Heart left ventricle (tissue), 13 donors: ENCODE measurements at regions not wholly inside any gene's neighbourhood (a gene's known extent, or its start where the extent isn't known, plus 50 kb on each side); places are given as distances from the start of the nearest gene placed in this dataset.

Source experiments
- POLR2A ChIP-seq, 2 donors: fragments of 450-650 bp; IDR thresholded peaks; one replicate each; pipeline ENCODE4 v1.6.1; 2017; ENCODE audit warnings: antibody characterized with exemption in 2 of 2, mild to moderate bottlenecking in 2 of 2, moderate library complexity in 2 of 2
- TF ChIP-seq, protein P1 (sequence below), 12 donors: fragments of 200-600 bp; sonication (generic) in 4 of 12; IDR thresholded peaks; one replicate each; pipeline versions ENCODE4 v1.5.0 to v1.8.0; 2018 to 2022; ENCODE audit warnings: antibody characterized with exemption in 12 of 12, mild to moderate bottlenecking in 5 of 12
- donor health status: ischemic (EF 13 %, LVEDD 7.1; RV severe dilation, severe dysfunction).
- donor health status: DM: no; HTN: yes; CAD: no.
- donor health status: DM: no; HTN: no; CAD: no.
- donor health status: ischemic (EF 25% LVEDD 6.9; RV normal size, moderate dysfunction).
- donor health status: ischemic (EF 25% LVEDD 5.7; RV mildly dilated, moderate dysfunction).
- donor health status: ischemic (EF 35%, LVEDD 5.7; RV mildly dilated, moderate dysfunction).
- donor health status: nonischemic (EF 11% LVEDD 7.7; RV severe dilation, severe dysfunction).
- donor health status: DM: yes; HTN: yes; CAD: no.
- donor health status: PGD.
- donor health status: ischemic (EF 29% LVEDD 5.4; RV normal size, mild dysfunction).
- donor health status: nonischemic (EF 23%, LVEDD 6.1; RV moderate dilation, normal function).

DNA sequence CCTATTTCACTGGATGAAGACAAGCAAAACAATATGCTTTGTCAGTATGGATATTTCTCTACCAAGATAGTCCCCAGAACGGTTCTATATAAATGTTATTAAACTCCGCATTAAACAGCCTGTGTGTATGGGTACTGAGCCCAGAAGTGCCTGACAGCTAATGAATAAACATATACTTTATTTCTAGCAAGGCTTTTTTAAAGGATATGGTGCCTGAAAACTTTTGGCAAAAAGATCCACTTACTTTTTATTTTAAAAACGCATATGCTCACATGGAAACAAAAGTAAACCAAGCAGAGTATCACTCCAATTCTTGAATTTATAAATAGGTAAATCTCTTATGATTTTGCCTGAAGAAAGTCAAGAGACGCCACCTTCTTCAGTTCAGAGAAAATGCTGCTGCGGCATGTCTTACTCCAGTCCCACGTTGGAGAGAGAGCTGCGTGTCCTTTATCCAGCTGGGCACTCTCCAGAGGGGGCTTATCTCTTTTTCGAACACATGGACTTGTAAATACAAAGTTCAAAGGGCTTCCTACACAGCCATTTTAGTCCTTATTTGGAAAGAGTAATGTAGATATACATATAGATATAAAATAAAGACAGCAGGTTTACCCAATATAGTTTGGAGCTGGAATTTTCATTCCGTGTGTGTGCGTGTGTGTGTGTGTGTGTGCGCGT lies 264.2 kb downstream of the ADAMTS20 start:
- TF ChIP-seq POLR2A (IDR thresholded peaks at IDR 0.05): no peak
- TF ChIP-seq, protein P1, sequence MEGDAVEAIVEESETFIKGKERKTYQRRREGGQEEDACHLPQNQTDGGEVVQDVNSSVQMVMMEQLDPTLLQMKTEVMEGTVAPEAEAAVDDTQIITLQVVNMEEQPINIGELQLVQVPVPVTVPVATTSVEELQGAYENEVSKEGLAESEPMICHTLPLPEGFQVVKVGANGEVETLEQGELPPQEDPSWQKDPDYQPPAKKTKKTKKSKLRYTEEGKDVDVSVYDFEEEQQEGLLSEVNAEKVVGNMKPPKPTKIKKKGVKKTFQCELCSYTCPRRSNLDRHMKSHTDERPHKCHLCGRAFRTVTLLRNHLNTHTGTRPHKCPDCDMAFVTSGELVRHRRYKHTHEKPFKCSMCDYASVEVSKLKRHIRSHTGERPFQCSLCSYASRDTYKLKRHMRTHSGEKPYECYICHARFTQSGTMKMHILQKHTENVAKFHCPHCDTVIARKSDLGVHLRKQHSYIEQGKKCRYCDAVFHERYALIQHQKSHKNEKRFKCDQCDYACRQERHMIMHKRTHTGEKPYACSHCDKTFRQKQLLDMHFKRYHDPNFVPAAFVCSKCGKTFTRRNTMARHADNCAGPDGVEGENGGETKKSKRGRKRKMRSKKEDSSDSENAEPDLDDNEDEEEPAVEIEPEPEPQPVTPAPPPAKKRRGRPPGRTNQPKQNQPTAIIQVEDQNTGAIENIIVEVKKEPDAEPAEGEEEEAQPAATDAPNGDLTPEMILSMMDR (IDR thresholded peaks at IDR 0.05): no peak
